ENCODE measurements at regions not wholly inside any gene's neighbourhood (a gene's known extent, or its start where the extent isn't known, plus 50 kb on each side); places are given as distances from the start of the nearest gene placed in this dataset.

- TF ChIP-seq RARB (CRISPR knock-in tag; IDR thresholded peaks at IDR 0.05) (no peak), GLIS3 (CRISPR knock-in tag; IDR thresholded peaks at IDR 0.05) (no peak), ZFP30 (CRISPR knock-in tag; IDR thresholded peaks at IDR 0.05) (no peak), PATZ1 (CRISPR knock-in tag; IDR thresholded peaks at IDR 0.05; ENCODE audit: borderline replicate concordance) (no peak), ESRRG (CRISPR knock-in tag; IDR thresholded peaks at IDR 0.05) (no peak), ZFP3 (CRISPR knock-in tag; IDR thresholded peaks at IDR 0.05) (no peak), BACH2 (CRISPR knock-in tag; IDR thresholded peaks at IDR 0.05; ENCODE audit: borderline replicate concordance) (no peak), POU6F1 (CRISPR knock-in tag; IDR thresholded peaks at IDR 0.05; ENCODE audit: borderline replicate concordance, low read depth) (no peak), TSHZ2 (CRISPR knock-in tag; IDR thresholded peaks at IDR 0.05) (no peak), ZNF565 (CRISPR knock-in tag; conservative IDR thresholded peaks at IDR 0.05; ENCODE audit: low read depth) (no peak), ISL1 (CRISPR knock-in tag; IDR thresholded peaks at IDR 0.05) (no peak), CREB5 (CRISPR knock-in tag; IDR thresholded peaks at IDR 0.05; ENCODE audit: low read depth) (no peak), ZNF70 (CRISPR knock-in tag; IDR thresholded peaks at IDR 0.05) (no peak), ZNF8 (CRISPR knock-in tag; IDR thresholded peaks at IDR 0.05) (no peak)
These were observed 102.0 kb downstream of the RPS29 start for GRCh38 chr14:49484180-49484579.

Measured in SK-N-SH treated with all-trans-retinoic acid at 6 μM for 48 hours (cell line).